ENCODE measurements at regions not wholly inside any gene's neighbourhood (a gene's known extent, or its start where the extent isn't known, plus 50 kb on each side); places are given as distances from the start of the nearest gene placed in this dataset.

DNA sequence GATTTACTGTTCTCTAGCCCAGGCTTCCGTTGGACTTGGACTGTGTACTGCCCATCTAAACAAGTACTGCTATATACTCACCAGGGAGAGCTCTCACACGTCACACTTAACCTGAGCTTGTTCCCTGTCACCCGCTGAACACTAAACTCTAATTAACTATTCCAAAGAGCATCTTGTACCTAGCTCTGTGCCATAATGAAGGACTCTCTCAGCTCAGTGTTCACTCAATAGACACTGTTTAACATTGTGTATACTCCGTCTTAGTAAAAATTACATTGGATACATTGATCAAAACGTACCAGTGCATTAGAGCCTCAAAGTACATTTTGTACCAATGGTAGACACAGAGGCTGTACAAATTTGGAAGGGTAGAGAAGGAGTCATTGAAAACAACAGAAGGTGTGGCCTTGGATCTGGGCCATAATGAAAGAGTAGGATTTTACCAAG is 55.4 kb upstream of the EPHA7 start:
- DNase-seq, result no peak

DNA sequence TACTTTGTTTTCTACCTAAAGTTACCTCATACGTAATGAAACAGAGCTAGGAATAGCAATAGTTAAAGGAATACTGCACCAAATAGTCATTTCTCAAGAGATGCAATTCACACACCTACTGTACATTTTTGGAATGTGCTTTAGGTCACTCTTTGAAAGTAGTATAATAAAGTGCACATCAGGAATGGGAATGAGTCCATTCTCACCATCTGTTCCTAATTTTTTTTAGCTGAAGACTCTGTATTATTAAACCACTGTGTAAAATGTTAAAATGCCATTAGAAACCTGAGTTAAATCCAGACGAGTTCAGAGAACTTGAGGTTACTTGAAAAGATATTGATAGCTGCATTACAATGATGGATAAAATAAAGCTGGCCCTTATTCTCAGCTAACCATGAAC is 51.9 kb upstream of the EPHA7 start:
- DNase-seq, result no peak

All from NCI-H526 treated with DMSO at 0.1 percent for 48 hours (cell line).